ENCODE measurements at regions not wholly inside any gene's neighbourhood (a gene's known extent, or its start where the extent isn't known, plus 50 kb on each side); places are given as distances from the start of the nearest gene placed in this dataset.

DNA sequence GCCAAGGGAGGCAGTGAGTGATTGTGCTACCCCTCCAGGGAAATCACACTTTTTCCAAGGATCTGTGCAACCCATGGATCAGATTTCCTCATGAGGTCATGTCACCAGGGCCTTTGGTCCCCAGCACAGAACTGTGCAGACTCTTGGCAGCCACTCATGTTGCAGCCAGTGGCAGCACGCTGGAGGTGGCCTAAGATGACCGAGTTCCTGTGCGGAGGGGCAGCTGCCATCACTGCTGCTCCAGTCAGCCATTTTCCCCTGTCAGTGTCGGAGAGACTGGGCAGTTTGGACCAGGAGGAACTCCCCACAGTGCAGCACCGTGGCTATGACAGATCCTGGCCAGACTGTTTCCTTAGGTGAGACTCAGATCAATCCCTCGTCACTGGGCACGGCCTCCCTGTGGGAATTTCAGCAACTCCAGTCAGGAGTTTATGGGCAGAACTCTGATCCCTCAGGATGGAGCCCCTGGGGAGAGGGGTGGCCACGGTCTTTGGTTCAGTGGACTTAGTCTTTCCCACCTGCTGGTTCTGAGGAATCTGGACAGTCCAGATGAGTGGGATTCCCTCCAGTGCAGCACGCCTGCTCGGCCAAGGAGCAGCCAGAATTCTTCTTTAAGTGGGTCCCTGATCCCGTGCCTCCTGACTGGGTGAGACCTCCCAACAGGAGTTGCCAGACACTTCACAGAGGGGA is 194.6 kb upstream of the CARD18 start:
- Mint-ChIP-seq H3K36me3 (ENCODE audit: low read depth) (no peaks in the 10 kb centered on the region), H3K9me3 (peaks cover 34% of the 10 kb centered on the region), H3K4me1 (ENCODE audit: low read depth) (no peaks in the 10 kb centered on the region), H3K27me3 (no peaks in the 10 kb centered on the region), H3K27ac (no peak overlapping the region), H3K4me3 (no peak overlapping the region)
- intact Hi-C loops (cut with micrococcal nuclease): no loop called here

DNA sequence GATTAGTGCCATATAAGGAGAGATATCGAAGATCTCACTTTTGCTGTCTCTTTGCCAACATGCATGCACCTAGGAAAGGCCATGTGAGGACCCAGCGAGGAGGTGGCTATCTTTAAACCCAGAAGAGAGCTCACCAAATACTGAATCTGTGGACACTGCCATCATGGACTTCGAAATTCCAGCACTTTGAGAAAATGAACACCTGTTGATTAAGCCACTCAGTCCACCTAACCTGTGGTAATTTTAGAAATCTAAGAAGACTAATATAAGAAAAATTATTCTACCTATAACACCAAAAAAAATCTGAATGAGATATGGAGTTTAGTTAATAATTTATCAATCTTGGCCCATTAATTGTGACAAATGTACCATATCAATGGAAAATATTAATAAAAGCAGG is 193.6 kb upstream of the CARD18 start:
- no peaks in the 10 kb centered on the region for H3K36me3 Mint-ChIP-seq (ENCODE audit: low read depth)
- H3K27me3 Mint-ChIP-seq: no peaks in the 10 kb centered on the region
- peaks cover 4% of the 10 kb centered on the region for H3K4me1 Mint-ChIP-seq (ENCODE audit: low read depth)
- intact Hi-C loops (cut with micrococcal nuclease): no loop called here
- no peak overlapping the region for H3K4me3 Mint-ChIP-seq
- H3K9me3 Mint-ChIP-seq: peaks cover 34% of the 10 kb centered on the region
- no peak overlapping the region for H3K27ac Mint-ChIP-seq

DNA sequence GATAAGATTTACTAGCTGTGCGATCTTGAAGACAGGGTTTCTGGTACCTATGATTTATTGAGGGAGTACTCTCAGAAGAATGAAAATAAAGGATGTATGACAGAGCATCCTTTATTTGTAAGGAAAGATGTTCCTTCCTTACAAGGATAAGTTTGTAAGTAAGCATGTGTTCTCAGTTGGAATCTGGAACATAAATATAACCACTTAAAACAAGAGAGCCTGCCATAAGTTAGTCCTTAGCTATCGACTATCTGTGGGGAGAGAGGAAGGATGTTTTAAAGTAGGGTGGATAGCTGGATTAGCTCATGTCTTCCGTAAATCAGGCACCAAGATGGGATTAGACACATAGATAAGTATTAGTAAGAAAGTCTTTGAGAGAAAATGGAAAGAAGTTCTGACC is 192.6 kb upstream of the CARD18 start:
- peaks cover 34% of the 10 kb centered on the region for H3K9me3 Mint-ChIP-seq
- peaks cover 7% of the 10 kb centered on the region for H3K4me1 Mint-ChIP-seq (ENCODE audit: low read depth)
- H3K27me3 Mint-ChIP-seq: no peaks in the 10 kb centered on the region
- intact Hi-C loops (cut with micrococcal nuclease): no loop called here
- H3K4me3 Mint-ChIP-seq: no peak overlapping the region
- no peak overlapping the region for H3K27ac Mint-ChIP-seq
- H3K36me3 Mint-ChIP-seq (ENCODE audit: low read depth): no peaks in the 10 kb centered on the region

DNA sequence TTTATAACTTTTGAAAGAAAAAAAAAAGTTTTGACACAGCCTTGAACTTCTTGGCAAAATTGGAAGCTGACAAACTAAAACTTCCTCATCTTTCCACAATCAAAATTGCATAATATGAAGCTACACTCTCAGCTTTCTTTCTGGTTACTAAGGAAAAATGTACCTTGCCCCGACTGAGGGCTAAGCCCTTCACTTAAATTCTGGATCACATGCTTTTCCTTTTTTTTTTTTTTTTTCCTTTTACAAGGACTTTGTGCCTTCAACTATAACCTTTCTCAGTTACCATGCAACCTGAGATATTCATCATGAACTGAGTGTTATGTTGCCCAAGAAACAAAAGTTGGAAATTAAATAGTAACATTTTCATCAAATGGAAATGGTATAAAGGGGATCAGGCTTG is 188.5 kb upstream of the CARD18 start:
- peaks cover 11% of the 10 kb centered on the region for H3K9me3 Mint-ChIP-seq
- H3K27me3 Mint-ChIP-seq: no peaks in the 10 kb centered on the region

DNA sequence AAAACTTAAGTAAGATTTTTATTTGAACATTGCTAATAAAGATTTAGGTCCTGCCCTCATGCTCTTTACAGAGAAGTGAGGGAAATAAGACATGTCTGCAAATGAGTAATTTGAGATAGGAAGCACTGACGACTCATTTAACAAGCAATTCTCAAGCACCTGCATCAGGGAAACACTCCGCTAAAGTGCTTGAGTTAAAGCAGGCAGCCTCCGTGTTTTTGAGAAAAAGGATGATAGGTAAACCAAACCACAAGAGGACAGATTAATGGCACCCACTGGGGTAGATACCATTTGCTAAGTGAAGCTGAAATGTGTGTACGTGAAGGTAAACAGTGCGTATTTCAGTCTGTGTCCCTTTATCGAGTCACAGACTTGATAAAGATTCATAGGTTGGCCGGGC is 184.6 kb upstream of the CARD18 start:
- Mint-ChIP-seq H3K27ac (no peak overlapping the region), H3K4me3 (no peak overlapping the region), H3K36me3 (ENCODE audit: low read depth) (no peaks in the 10 kb centered on the region), H3K27me3 (no peaks in the 10 kb centered on the region), H3K4me1 (ENCODE audit: low read depth) (peaks cover 14% of the 10 kb centered on the region), H3K9me3 (no peaks in the 10 kb centered on the region)
- intact Hi-C loops (cut with micrococcal nuclease): no loop called here

More for the DNA sequence above, 188.5 kb upstream of the CARD18 start:
- Mint-ChIP-seq H3K4me3 (no peak overlapping the region), H3K4me1 (ENCODE audit: low read depth) (peaks cover 14% of the 10 kb centered on the region), H3K36me3 (ENCODE audit: low read depth) (no peaks in the 10 kb centered on the region), H3K27ac (no peak overlapping the region)
- intact Hi-C loops (cut with micrococcal nuclease): no loop called here

DNA sequence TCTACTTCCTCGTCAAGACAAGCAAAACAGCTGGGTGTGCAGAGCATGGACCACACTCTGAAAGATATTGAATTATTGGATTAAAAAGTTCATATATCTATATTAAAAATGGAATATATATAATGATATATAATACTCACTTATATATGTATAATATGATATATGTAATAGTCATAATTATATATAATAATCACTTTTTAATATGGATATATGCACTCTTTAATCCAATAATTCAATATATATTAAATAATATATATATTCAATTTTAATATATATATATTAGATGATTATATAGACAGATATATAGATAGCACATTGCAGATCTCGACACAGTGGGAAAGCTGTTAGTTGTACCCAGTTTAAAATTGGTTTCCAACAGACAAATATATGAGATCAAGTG is 182.1 kb upstream of the CARD18 start:
- H3K4me3 Mint-ChIP-seq: no peak overlapping the region

DNA sequence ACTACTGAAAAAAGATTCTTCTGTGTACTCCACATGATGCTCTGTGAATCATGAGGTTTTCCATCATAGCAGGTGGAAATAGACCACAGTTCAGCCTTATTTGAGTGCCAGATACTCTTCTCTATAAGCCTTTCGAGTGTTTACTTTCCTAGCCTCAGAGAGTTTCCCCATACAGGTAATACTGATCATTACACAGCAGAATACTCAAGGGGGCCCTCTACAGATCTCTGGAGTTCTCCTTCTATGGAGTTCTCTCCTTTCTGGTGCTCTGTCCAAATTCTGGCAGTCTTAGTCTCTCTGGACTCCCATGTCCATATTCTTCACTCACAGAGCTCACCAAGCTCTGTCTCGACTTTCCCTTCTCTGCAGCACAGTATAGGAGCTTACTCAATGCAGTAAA is 175.7 kb upstream of the CARD18 start:
- intact Hi-C loops (cut with micrococcal nuclease): no loop called here
- no peaks in the 10 kb centered on the region for H3K27me3 Mint-ChIP-seq
- H3K4me1 Mint-ChIP-seq (ENCODE audit: low read depth): no peaks in the 10 kb centered on the region
- no peaks in the 10 kb centered on the region for H3K9me3 Mint-ChIP-seq
- no peak overlapping the region for H3K4me3 Mint-ChIP-seq
- H3K36me3 Mint-ChIP-seq (ENCODE audit: low read depth): no peaks in the 10 kb centered on the region
- no peak overlapping the region for H3K27ac Mint-ChIP-seq

More for the DNA sequence above, 182.1 kb upstream of the CARD18 start:
- no peaks in the 10 kb centered on the region for H3K36me3 Mint-ChIP-seq (ENCODE audit: low read depth)
- intact Hi-C loops (cut with micrococcal nuclease): no loop called here
- H3K4me1 Mint-ChIP-seq (ENCODE audit: low read depth): peaks cover 7% of the 10 kb centered on the region
- H3K27ac Mint-ChIP-seq: no peak overlapping the region
- H3K9me3 Mint-ChIP-seq: no peaks in the 10 kb centered on the region
- H3K27me3 Mint-ChIP-seq: no peaks in the 10 kb centered on the region

DNA sequence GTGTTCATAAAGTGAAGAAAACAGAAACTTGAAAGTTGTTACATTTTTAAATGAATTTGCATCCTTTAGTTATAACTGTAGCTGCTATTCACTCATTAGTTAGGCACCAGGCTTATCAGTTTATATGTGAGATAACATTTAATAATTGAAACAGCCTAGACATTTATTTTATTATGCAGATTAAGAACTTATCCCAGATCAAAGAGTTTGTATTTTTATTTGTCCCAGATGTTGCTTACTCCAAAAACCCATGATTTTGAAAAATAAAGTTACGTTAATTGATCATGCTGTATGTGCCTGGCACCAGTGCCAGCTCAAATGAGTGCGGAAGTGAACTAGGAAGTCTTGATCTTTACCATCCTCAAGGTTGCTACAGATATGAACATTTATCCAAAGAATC is 172.7 kb upstream of the CARD18 start:
- intact Hi-C loops (cut with micrococcal nuclease): no loop called here
- Mint-ChIP-seq H3K4me1 (ENCODE audit: low read depth) (no peaks in the 10 kb centered on the region), H3K27me3 (no peaks in the 10 kb centered on the region), H3K9me3 (no peaks in the 10 kb centered on the region), H3K36me3 (ENCODE audit: low read depth) (no peaks in the 10 kb centered on the region), H3K4me3 (no peak overlapping the region), H3K27ac (no peak overlapping the region)

DNA sequence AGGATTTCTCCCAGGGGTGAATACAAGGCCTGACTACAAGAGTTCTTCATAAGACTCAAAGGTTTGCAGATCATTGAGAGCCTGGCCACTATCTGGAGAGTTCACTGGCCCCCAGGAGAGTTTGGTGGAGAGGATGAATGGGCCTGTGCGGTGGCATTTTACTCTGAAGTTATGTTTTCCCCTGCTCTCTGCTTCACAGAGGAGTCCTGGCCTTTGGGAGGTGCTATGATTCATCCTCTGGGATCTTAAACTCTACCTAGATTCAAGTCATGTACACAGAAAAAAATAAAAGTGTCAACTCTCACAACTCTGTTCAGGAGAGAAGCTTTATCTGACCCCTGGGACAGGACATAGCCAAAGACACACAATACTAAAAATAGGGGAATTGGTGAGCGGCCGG is 159.1 kb upstream of the CARD18 start:
- Mint-ChIP-seq H3K27me3 (no peaks in the 10 kb centered on the region), H3K9me3 (peaks cover 8% of the 10 kb centered on the region), H3K4me1 (ENCODE audit: low read depth) (no peaks in the 10 kb centered on the region), H3K36me3 (ENCODE audit: low read depth) (no peaks in the 10 kb centered on the region), H3K4me3 (no peak overlapping the region), H3K27ac (no peak overlapping the region)
- intact Hi-C loops (cut with micrococcal nuclease): no loop called here

DNA sequence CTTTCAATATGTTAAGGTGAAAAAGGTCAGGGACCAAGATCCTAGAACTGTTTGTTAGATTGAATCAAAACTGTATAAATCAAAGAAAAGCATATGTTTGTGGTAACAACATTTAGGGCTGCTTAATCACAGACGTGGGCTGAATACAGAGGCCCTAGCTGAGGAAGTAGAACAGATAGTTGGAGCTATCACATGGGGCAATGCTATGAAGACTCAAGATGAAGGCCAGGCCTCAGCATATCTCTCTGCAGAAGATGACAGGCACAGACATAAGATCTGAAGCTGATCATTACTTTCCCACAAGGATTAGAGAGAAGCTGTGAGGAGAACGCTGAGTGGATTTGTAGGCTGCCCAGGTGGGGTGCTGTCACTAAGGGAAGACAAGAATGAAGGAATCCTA is 158.6 kb upstream of the CARD18 start:
- Mint-ChIP-seq H3K27me3 (no peaks in the 10 kb centered on the region), H3K4me1 (ENCODE audit: low read depth) (no peaks in the 10 kb centered on the region), H3K36me3 (ENCODE audit: low read depth) (no peaks in the 10 kb centered on the region), H3K9me3 (peaks cover 8% of the 10 kb centered on the region), H3K4me3 (no peak overlapping the region), H3K27ac (no peak overlapping the region)
- intact Hi-C loops (cut with micrococcal nuclease): no loop called here

DNA sequence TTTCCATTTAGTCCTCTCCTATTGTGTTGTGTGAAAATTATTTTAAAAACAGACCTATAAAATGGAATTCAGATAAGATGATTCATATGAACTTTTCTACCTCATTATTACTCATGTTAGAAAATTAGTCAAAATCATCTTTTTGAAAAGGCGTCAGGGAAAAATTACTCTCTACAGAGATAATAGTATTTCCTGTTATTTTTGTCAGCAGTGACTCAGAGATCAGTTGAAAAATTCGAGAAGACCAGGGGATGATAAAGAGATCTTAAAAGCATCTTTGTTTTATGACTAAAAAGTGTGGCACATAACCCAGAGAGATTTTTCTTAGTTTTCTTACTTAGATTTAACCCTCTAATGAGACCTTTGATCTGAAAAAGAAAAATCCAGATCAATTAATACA is 157.9 kb upstream of the CARD18 start:
- H3K27me3 Mint-ChIP-seq: no peaks in the 10 kb centered on the region
- H3K36me3 Mint-ChIP-seq (ENCODE audit: low read depth): no peaks in the 10 kb centered on the region
- H3K27ac Mint-ChIP-seq: no peak overlapping the region
- intact Hi-C loops (cut with micrococcal nuclease): no loop called here
- H3K4me3 Mint-ChIP-seq: no peak overlapping the region
- H3K9me3 Mint-ChIP-seq: peaks cover 8% of the 10 kb centered on the region
- H3K4me1 Mint-ChIP-seq (ENCODE audit: low read depth): no peaks in the 10 kb centered on the region

DNA sequence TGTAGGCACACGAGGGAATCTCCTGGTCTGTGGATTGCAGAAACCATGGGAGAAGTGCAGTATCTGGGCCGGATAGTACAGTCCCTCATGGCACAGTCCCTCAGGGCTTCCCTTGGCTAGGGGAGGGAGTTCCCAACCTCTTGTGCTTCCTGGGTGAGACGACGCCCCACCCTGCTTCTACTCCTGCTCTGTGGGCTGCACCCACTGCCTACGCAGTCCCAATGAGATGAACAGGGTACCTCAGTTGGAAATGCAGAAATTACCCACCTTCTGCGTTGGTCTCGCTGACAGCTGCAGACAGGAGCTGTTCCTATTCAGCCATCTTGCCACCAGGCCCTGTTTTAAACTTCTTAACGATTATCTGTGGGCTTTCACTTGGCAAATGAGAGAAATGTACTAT is 157.2 kb upstream of the CARD18 start:
- no peaks in the 10 kb centered on the region for H3K4me1 Mint-ChIP-seq (ENCODE audit: low read depth)
- H3K4me3 Mint-ChIP-seq: no peak overlapping the region
- peaks cover 8% of the 10 kb centered on the region for H3K9me3 Mint-ChIP-seq
- no peaks in the 10 kb centered on the region for H3K36me3 Mint-ChIP-seq (ENCODE audit: low read depth)
- H3K27me3 Mint-ChIP-seq: no peaks in the 10 kb centered on the region
- intact Hi-C loops (cut with micrococcal nuclease): no loop called here
- H3K27ac Mint-ChIP-seq: no peak overlapping the region

DNA sequence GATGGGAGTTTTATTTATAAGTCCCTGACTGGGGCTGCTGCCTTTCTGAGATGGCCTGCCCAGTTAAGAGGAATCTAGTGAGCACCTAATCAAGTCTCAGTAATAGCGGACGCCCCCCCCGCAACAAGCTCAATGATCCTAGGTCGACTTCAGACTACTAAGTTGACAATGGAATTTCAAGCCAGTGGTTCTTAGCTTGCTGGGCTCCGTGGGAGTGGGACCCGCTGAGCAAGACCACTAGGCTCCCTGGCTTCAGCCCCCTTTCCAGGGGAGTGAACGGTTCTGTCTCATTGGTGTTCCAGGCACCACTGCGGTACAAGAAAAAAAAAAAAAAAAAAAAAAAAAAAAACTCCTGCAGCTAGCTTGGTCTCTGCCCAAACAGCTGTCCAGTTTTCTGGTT is 156.8 kb upstream of the CARD18 start:
- H3K4me1 Mint-ChIP-seq (ENCODE audit: low read depth): no peaks in the 10 kb centered on the region
- no peak overlapping the region for H3K27ac Mint-ChIP-seq
- intact Hi-C loops (cut with micrococcal nuclease): no loop called here
- no peak overlapping the region for H3K4me3 Mint-ChIP-seq
- H3K36me3 Mint-ChIP-seq (ENCODE audit: low read depth): no peaks in the 10 kb centered on the region
- no peaks in the 10 kb centered on the region for H3K27me3 Mint-ChIP-seq
- H3K9me3 Mint-ChIP-seq: peaks cover 8% of the 10 kb centered on the region

DNA sequence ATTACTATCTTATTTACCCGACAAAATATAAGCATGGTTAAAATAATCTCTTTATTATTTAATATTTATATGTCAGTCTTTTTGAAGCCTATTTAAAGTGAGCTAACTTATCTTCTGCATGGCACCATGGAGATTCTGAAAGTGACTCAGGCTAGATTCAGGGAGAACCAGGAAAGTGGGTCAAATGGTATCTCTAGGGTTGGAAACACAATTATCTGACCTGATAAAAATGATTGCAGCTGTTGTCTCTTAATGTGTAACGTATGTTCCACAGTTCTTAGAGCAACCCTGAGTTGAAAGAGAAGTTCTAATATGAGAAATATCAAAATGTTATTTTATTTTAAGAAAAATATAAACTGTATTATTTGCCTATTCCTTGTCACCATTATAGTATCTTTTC is 143.1 kb upstream of the CARD18 start:
- H3K36me3 Mint-ChIP-seq (ENCODE audit: low read depth): no peaks in the 10 kb centered on the region
- intact Hi-C loops (cut with micrococcal nuclease): no loop called here

DNA sequence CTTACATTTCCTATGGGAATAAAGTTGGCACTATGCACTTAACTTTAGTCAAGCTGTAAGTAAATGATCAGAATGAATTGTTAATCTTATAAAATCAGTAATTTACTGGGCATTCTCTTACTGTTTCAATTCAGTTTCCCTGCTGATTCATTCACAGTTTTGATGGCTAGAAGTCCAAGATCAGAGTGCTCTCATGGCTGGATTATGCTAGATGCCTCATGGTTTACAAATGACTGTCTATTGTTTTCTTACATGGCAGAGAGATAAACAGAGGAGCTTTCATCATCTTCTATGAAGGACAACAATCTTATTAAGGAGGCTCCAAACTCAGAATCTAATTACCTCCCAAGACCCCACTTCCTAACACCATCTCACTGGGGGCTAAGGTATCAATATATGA is 135.1 kb upstream of the CARD18 start:
- intact Hi-C loops (cut with micrococcal nuclease): no loop called here
- H3K4me1 Mint-ChIP-seq (ENCODE audit: low read depth): no peaks in the 10 kb centered on the region

More for the DNA sequence above, 143.1 kb upstream of the CARD18 start:
- Mint-ChIP-seq H3K27me3 (no peaks in the 10 kb centered on the region), H3K4me3 (no peak overlapping the region), H3K27ac (no peak overlapping the region), H3K4me1 (ENCODE audit: low read depth) (no peaks in the 10 kb centered on the region), H3K9me3 (peaks cover 10% of the 10 kb centered on the region)

More for the DNA sequence above, 135.1 kb upstream of the CARD18 start:
- Mint-ChIP-seq H3K27ac (no peak overlapping the region), H3K4me3 (no peak overlapping the region), H3K36me3 (ENCODE audit: low read depth) (no peaks in the 10 kb centered on the region), H3K27me3 (no peaks in the 10 kb centered on the region), H3K9me3 (peaks cover 9% of the 10 kb centered on the region)
